Psoas muscle (tissue), 7 donors: ENCODE measurements at regions not wholly inside any gene's neighbourhood (a gene's known extent, or its start where the extent isn't known, plus 50 kb on each side); places are given as distances from the start of the nearest gene placed in this dataset.

Experiments used
- ATAC-seq, 4 donors: fragments of 200-7000 bp; cut with Tn5 transposase; one replicate each; pipeline ENCODE4 v1.9.1; 2020; ENCODE audit warnings: moderate library complexity in 3 of 4, mild to moderate bottlenecking in 2 of 4
- DNase-seq, 2 donors: peaks; one replicate each; pipeline ENCODE4 v3.0.0-alpha.2; 2020
- H3K27ac ChIP-seq: fragments of 200-600 bp; one replicate; pipeline ENCODE4 v1.8.0; 2022
- H3K27me3 ChIP-seq, 3 donors: fragments of 200-600 bp in 1 of 3; one replicate each; pipeline versions ENCODE4 v1.6.1 to v1.8.0; 2013 to 2022; ENCODE audit warnings: low read length in 2 of 3, mild to moderate bottlenecking in 2 of 3, moderate library complexity in 1 of 3; ENCODE audit not compliant: insufficient read depth in 3 of 3
- H3K36me3 ChIP-seq, 2 donors: fragments of 200-600 bp in 1 of 2; one replicate each; pipeline versions ENCODE4 v1.6.1 to v1.8.0; 2013 to 2022; ENCODE audit warnings: low read depth in 1 of 2, mild to moderate bottlenecking in 1 of 2, moderate library complexity in 1 of 2; ENCODE audit not compliant: insufficient read depth in 1 of 2
- H3K4me1 ChIP-seq: fragments of 200-600 bp; one replicate; pipeline ENCODE4 v1.8.0; 2022
- H3K4me3 ChIP-seq: fragments of 200-600 bp; one replicate; pipeline ENCODE4 v1.8.0; 2022; ENCODE audit warnings: mild to moderate bottlenecking
- H3K9me3 ChIP-seq: fragments of 200-600 bp; one replicate; pipeline ENCODE4 v1.8.0; 2022
- CTCF ChIP-seq: fragments of 200-600 bp; IDR thresholded peaks from one replicate; pipeline ENCODE4 v1.8.0; 2022; ENCODE audit warnings: antibody characterized with exemption
- WGBS, 3 donors: extraction: QIAGEN DNeasy Blood & Tissue Kit; methylation state at CpG; one replicate each; pipeline versions ENCODE4 v1.1.6 to v1.1.7; 2013; 5-methylcytosine and 5-hydroxymethylcytosine counted together
- intact Hi-C, 2 donors: fragments of 100-400 bp; cut with DNase I; formaldehyde crosslinking; loops; one replicate each; pipeline versions ENCODE4 v1.11.0 to v1.14.2; 2022
- donor health status: healthy with polysubstance abuse.
- donor health status: DM: no; HTN: no; CAD: no; lungs with moderate emphysema.
- donor health status: Bipolar disorder and iron deficiency.
- donor health status: healthy.
- donor health status: DM: yes; HTN: yes; CAD: no.
- donor health status: DM: no; HTN: no; CAD: no.
- donor health status: DM: yes; HTN: yes; CAD: no.

GRCh38 chr7:41870461-41871138, 167.7 kb upstream of the INHBA start:
- ATAC-seq: no peak
- Histone ChIP-seq H3K9me3 (no peaks in the 10 kb centered on the region), H3K27me3 (peaks cover 0 to 3% (median 0%) of the 10 kb centered on the region in 3 donors), H3K4me3 (no peak overlapping the region), H3K4me1 (no peaks in the 10 kb centered on the region), H3K36me3 (no peaks in the 10 kb centered on the region), H3K27ac (no peak overlapping the region)
- intact Hi-C loops: no loop called here
- no peak for TF ChIP-seq CTCF
- no peak for DNase-seq
- 86 to 91% (median 87%) methylated on average over 1 of the region's 1 CpG for WGBS, 3 donors

- intact Hi-C loops: no loop called here
- no peak for DNase-seq
- Histone ChIP-seq H3K4me3 (no peak overlapping the region), H3K27ac (no peak overlapping the region), H3K36me3 (no peaks in the 10 kb centered on the region), H3K9me3 (no peaks in the 10 kb centered on the region), H3K27me3 (peaks cover 0 to under 1% (median 0%) of the 10 kb centered on the region in 3 donors), H3K4me1 (no peaks in the 10 kb centered on the region)
- WGBS, 3 donors: 43 to 63% (median 52%) methylated on average over 4 of the region's 4 CpGs
- TF ChIP-seq CTCF: no peak
- no peak for ATAC-seq
Measured at GRCh38 chr7:41869997-41870396, 167.1 kb upstream of the INHBA start.

GRCh38 chr7:41869596-41869995, 166.7 kb upstream of the INHBA start:
- ATAC-seq (no peak), DNase-seq (no peak)
- no peaks in the 10 kb centered on the region for H3K4me1 ChIP-seq
- intact Hi-C loops: no loop called here
- no peaks in the 10 kb centered on the region for H3K36me3 ChIP-seq
- no peak overlapping the region for H3K27ac ChIP-seq
- H3K27me3 ChIP-seq: no peaks in the 10 kb centered on the region
- 60 to 66% (median 63%) methylated on average over 3 of the region's 3 CpGs for WGBS, 3 donors
- TF ChIP-seq CTCF: no peak
- H3K9me3 ChIP-seq: no peaks in the 10 kb centered on the region
- H3K4me3 ChIP-seq: no peak overlapping the region

- intact Hi-C loops: no loop called here
- Histone ChIP-seq H3K36me3 (no peaks in the 10 kb centered on the region), H3K9me3 (no peaks in the 10 kb centered on the region), H3K27ac (no peak overlapping the region), H3K4me1 (no peaks in the 10 kb centered on the region), H3K4me3 (no peak overlapping the region), H3K27me3 (no peaks in the 10 kb centered on the region)
- no peak for ATAC-seq
- no peak for TF ChIP-seq CTCF
- no peak for DNase-seq
Measured at GRCh38 chr7:41869091-41869490, 166.2 kb upstream of the INHBA start.
